ENCODE measurements at regions not wholly inside any gene's neighbourhood (a gene's known extent, or its start where the extent isn't known, plus 50 kb on each side); places are given as distances from the start of the nearest gene placed in this dataset.

GRCh38 chr2:225340923-225341322 is 58.6 kb upstream of the NYAP2 start:
- Histone ChIP-seq H3K4me3 (ENCODE audit: low read length) (no peak overlapping the region), H3K27me3 (ENCODE audit: control insufficient read depth in 1 of 2, insufficient read depth in 2 of 2, low read length in 2 of 2) (no peaks in the 10 kb centered on the region), H3K36me3 (ENCODE audit: insufficient read depth, low read length) (no peaks in the 10 kb centered on the region), H3K4me1 (ENCODE audit: insufficient read depth, low read length) (no peaks in the 10 kb centered on the region), H3K27ac (ENCODE audit: low read depth in 1 of 2, low read length in 2 of 2) (no peak overlapping the region), H3K9me3 (ENCODE audit: control insufficient read depth in 1 of 2, insufficient read depth in 1 of 2, low read length in 2 of 2) (no peaks in the 10 kb centered on the region)
- Mint-ChIP-seq H3K36me3 (ENCODE audit: low read depth) (no peaks in the 10 kb centered on the region), H3K9me3 (peaks cover 2% of the 10 kb centered on the region), H3K4me1 (ENCODE audit: low read depth) (no peaks in the 10 kb centered on the region), H3K27ac (no peak overlapping the region), H3K27me3 (peaks cover 11% of the 10 kb centered on the region), H3K4me3 (no peak overlapping the region)
- POLR2A ChIA-PET, result no interaction called here
- intact Hi-C loops (cut with DNase I, micrococcal nuclease), result no loop called here
- TF ChIP-seq CTCF (IDR thresholded peaks at IDR 0.05), result no peak
- CTCF ChIA-PET, result no interaction called here
- DNase-seq, result no peak
- no peak for ATAC-seq (ENCODE audit: poor library complexity)

- intact Hi-C loops (cut with DNase I, micrococcal nuclease), result no loop called here
- Histone ChIP-seq H3K36me3 (ENCODE audit: insufficient read depth, low read length) (no peaks in the 10 kb centered on the region), H3K9me3 (ENCODE audit: control insufficient read depth in 1 of 2, insufficient read depth in 1 of 2, low read length in 2 of 2) (no peaks in the 10 kb centered on the region), H3K4me3 (ENCODE audit: low read length) (no peak overlapping the region), H3K27ac (ENCODE audit: low read depth in 1 of 2, low read length in 2 of 2) (no peak overlapping the region), H3K27me3 (ENCODE audit: control insufficient read depth in 1 of 2, insufficient read depth in 2 of 2, low read length in 2 of 2) (no peaks in the 10 kb centered on the region), H3K4me1 (ENCODE audit: insufficient read depth, low read length) (no peaks in the 10 kb centered on the region)
- CTCF ChIA-PET, result no interaction called here
- Mint-ChIP-seq H3K27ac (no peak overlapping the region), H3K4me1 (ENCODE audit: low read depth) (no peaks in the 10 kb centered on the region), H3K9me3 (no peaks in the 10 kb centered on the region), H3K4me3 (no peak overlapping the region), H3K36me3 (ENCODE audit: low read depth) (no peaks in the 10 kb centered on the region), H3K27me3 (peaks cover 11% of the 10 kb centered on the region)
- POLR2A ChIA-PET, result no interaction called here
- DNase-seq (no peak), ATAC-seq (ENCODE audit: poor library complexity) (no peak)
- TF ChIP-seq CTCF (IDR thresholded peaks at IDR 0.05), result no peak
Measured at GRCh38 chr2:225337183-225337582, 62.3 kb upstream of the NYAP2 start.

- ATAC-seq (ENCODE audit: poor library complexity), result no peak
- Histone ChIP-seq H3K9me3 (ENCODE audit: control insufficient read depth in 1 of 2, insufficient read depth in 1 of 2, low read length in 2 of 2) (no peaks in the 10 kb centered on the region), H3K27ac (ENCODE audit: low read depth in 1 of 2, low read length in 2 of 2) (no peak overlapping the region), H3K4me3 (ENCODE audit: low read length) (no peak overlapping the region), H3K36me3 (ENCODE audit: insufficient read depth, low read length) (no peaks in the 10 kb centered on the region), H3K27me3 (ENCODE audit: control insufficient read depth in 1 of 2, insufficient read depth in 2 of 2, low read length in 2 of 2) (no peaks in the 10 kb centered on the region), H3K4me1 (ENCODE audit: insufficient read depth, low read length) (no peaks in the 10 kb centered on the region)
- H3K4me3 Mint-ChIP-seq, result no peak overlapping the region
- no peaks in the 10 kb centered on the region for H3K4me1 Mint-ChIP-seq (ENCODE audit: low read depth)
- H3K27ac Mint-ChIP-seq, result no peak overlapping the region
- intact Hi-C loops (cut with DNase I, micrococcal nuclease), result no loop called here
- no peak for TF ChIP-seq CTCF (IDR thresholded peaks at IDR 0.05)
- no peaks in the 10 kb centered on the region for H3K9me3 Mint-ChIP-seq
- DNase-seq, result no peak
- H3K27me3 Mint-ChIP-seq, result peaks cover 11% of the 10 kb centered on the region
- no peaks in the 10 kb centered on the region for H3K36me3 Mint-ChIP-seq (ENCODE audit: low read depth)
- CTCF ChIA-PET, result no interaction called here
- POLR2A ChIA-PET, result no interaction called here
Measured at GRCh38 chr2:225334514-225334913, 65.0 kb upstream of the NYAP2 start.
